GM10248 (cell line): ENCODE measurements at regions not wholly inside any gene's neighbourhood (a gene's known extent, or its start where the extent isn't known, plus 50 kb on each side); places are given as distances from the start of the nearest gene placed in this dataset.

Experiments used
- CTCF ChIA-PET: fragments of 300-600 bp; sonication (Branson Sonifier 250); formaldehyde crosslinking; extraction: SDS; loops from one replicate; lab custom pipeline; 2021; ENCODE audit warnings: antibody characterized with exemption; lab: Yijun Ruan, JAX
- POLR2A ChIA-PET: fragments of 350-650 bp; sonication (Branson Sonifier 250); formaldehyde crosslinking; extraction: SDS; loops from one replicate; lab custom pipeline; 2020; ENCODE audit warnings: antibody characterized with exemption; lab: Yijun Ruan, JAX
- DNase-seq: peaks from one replicate; pipeline ENCODE4 v3.0.0; 2012; ENCODE audit errors: extremely low spot score
- CTCF ChIP-seq: IDR thresholded peaks from 2 replicates; pipeline ENCODE4 v1.5.1; 2012; ENCODE audit warnings: mild to moderate bottlenecking, low read depth; ENCODE audit errors: extremely low read depth, missing control alignments, control extremely low read depth

- no peak for TF ChIP-seq CTCF
- no peak for DNase-seq
- CTCF ChIA-PET = no interaction called here
- POLR2A ChIA-PET = no interaction called here
Measured at GRCh38 chr22:27051407-27051806, 394.0 kb downstream of the MIAT start.

- DNase-seq = no peak
- ChIA-PET CTCF (interaction anchor here (1.3 kb wide), 1 partner anchor 9 kb away, joined by 5 read pairs; no protein-coding TSS in a partner anchor), POLR2A (no interaction called here)
- no peak for TF ChIP-seq CTCF
Measured at GRCh38 chr22:27057717-27058116, 400.3 kb downstream of the MIAT start.

- CTCF ChIA-PET = no interaction called here
- no peak for TF ChIP-seq CTCF
- no peak for DNase-seq
- POLR2A ChIA-PET = no interaction called here
Measured at GRCh38 chr22:27060190-27060589, 402.8 kb downstream of the MIAT start.

- POLR2A ChIA-PET = no interaction called here
- DNase-seq = no peak
- no peak for TF ChIP-seq CTCF
- CTCF ChIA-PET = no interaction called here
Measured at GRCh38 chr22:27062910-27063309, 405.5 kb downstream of the MIAT start.

- no peak for TF ChIP-seq CTCF
- ChIA-PET POLR2A (no interaction called here), CTCF (no interaction called here)
- no peak for DNase-seq
Measured at GRCh38 chr22:27063406-27063805, 406.0 kb downstream of the MIAT start.

- CTCF ChIA-PET = no interaction called here
- TF ChIP-seq CTCF = no peak
- POLR2A ChIA-PET = no interaction called here
- no peak for DNase-seq
Measured at GRCh38 chr22:27063841-27064240, 406.5 kb downstream of the MIAT start.

GRCh38 chr22:27064386-27064785 is 407.0 kb downstream of the MIAT start:
- no peak for TF ChIP-seq CTCF
- POLR2A ChIA-PET = no interaction called here
- CTCF ChIA-PET = interaction anchor here (1.3 kb wide), 1 partner anchor 17 kb away, joined by 3 read pairs; no protein-coding TSS in a partner anchor
- no peak for DNase-seq
